HG03342 (cell line): ENCODE measurements at regions not wholly inside any gene's neighbourhood (a gene's known extent, or its start where the extent isn't known, plus 50 kb on each side); places are given as distances from the start of the nearest gene placed in this dataset.

ENCODE experiments used
- ATAC-seq: cut with Tn5 transposase; IDR thresholded peaks from one replicate; pipeline ENCODE4 v1.9.1; 2021; ENCODE audit warnings: mild to moderate bottlenecking, moderate library complexity; ENCODE audit not compliant: unreplicated experiment

DNA sequence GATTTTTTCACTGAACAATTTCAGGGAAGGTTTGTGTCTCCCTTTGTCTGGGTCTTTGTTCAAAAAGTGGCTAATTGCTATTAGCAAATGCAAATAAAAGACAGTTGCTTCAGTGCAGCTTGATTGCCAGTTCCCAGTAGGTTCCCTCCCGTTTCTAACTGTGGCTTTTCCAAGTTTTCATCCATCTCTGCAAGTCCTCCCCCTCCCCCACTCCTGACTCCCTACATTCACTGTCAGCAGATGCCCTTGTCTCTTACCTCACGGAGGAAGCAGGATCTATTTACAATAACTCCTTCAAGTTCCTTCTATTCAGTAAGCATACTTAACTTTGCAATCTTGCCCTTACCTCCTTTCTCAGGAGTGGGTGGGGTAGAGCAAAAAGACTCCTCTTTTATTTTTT lies 55.4 kb upstream of the SCEL start:
- no peak for ATAC-seq

- no peak for ATAC-seq
Measured at GRCh38 chr13:77479326-77479725, 56.2 kb upstream of the SCEL start.

DNA sequence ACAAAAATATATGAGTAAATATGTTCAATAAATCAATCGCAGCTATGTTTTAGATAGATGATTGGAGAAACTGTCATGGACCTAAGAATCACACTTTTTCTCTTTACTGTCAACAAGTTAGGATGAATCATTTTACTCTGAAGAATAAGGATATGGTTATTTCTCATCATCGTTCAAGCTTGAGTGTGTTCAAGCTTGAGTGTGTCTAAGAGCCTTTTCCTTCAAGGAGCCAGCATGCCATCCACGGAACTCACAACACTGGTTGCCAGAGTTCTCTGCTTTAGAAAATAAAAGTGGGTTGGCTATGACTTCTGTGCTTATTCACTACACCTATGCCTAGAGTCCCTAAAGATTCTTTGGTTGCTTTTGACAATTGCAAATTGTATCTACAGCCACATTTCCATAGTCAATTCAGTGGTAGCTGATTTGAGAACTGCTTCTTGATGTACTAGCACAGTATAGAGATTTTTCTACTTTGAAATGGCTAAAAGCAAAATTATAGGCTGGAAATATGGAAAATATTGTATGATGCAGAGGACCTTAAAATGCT lies 58.1 kb upstream of the SCEL start:
- ATAC-seq = no peak

GRCh38 chr13:77476456-77476855 lies 59.0 kb upstream of the SCEL start:
- no peak for ATAC-seq

DNA sequence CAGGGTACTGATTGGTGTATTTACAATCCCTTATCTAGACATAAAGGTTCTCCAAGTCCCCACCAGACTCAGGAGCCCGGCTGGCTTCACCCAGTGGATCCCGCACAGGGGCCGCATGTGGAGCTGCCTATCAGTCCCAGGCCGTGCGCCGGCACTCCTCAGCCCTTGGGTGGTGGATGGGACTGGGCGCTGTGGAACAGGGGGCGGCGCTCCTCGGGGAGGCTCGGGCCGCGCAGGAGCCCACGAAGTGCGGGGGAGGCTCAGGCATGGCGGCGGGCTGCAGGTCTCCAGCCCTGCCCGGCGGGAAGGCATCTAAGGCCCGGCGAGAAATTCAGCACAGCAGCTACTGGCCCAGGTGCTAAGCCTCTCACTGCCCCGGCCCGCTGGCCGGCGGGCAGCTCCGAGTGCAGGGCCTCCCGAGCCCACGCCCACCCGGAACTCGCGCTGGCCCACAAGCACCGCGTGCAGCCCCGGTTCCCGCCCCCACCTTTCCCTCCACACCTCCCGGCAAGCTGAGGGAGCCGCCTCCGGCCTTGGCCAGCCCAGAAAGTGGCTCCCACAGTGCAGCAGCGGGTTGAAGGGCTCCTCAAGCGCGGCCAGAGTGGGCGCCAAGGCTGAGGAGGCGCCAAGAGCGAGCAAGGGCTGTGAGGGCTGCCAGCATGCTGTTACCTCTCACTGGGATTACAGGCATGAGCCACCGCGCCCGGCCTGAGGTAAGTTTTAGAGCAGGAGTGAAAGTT lies 60.0 kb upstream of the SCEL start:
- no peak for ATAC-seq

DNA sequence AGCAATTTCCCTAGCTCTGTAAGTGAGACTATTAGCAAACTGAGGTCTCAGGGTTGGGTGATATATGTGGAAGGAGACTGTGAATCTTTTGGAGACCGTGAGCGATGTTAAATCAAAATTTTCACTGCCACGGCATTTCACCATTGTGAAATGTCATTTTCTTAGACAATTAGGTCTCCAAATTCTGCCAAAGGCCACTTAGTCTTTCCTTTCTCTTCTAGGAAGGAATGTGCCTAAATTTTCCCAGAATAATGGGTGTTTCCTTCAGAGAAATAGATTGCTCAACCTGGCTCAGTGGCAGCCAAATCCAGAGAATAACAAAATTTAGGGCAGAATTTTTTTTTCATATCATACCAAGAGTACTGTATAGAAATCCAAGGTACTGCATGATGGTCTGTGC lies 64.5 kb upstream of the SCEL start:
- ATAC-seq = no peak

GRCh38 chr13:77466753-77467422 lies 68.6 kb upstream of the SCEL start:
- ATAC-seq = no peak

DNA sequence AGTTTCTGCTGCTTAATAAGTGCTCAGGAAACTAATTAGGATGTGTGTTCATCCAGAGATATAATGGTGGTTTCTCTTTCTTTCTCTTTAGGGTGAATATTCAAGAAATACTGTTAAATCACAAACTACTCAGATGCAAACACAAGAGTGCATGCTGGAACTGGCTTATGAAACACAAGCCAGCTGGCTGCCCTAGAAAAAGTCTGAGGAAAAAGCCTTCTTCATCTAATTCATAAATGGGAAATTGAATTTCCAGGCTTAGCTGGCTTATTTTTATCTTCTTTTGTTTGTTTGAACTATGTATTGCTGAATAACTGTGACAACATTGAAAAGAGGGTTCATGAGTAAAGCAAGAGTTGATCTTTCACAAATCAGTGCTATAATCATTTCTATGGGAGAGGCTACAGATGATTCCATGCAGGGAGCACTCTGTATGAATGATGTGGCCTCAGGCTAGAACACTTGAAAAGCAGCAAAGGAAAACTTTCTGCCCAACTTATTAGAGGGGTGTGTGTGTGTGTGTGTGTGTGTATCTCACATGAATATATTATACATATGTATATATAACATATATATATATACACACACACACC lies 69.8 kb upstream of the SCEL start:
- ATAC-seq = no peak

GRCh38 chr13:77460195-77460594 lies 75.3 kb upstream of the SCEL start:
- ATAC-seq = no peak

- no peak for ATAC-seq
Measured at GRCh38 chr13:77459592-77459991, 75.9 kb upstream of the SCEL start.

DNA sequence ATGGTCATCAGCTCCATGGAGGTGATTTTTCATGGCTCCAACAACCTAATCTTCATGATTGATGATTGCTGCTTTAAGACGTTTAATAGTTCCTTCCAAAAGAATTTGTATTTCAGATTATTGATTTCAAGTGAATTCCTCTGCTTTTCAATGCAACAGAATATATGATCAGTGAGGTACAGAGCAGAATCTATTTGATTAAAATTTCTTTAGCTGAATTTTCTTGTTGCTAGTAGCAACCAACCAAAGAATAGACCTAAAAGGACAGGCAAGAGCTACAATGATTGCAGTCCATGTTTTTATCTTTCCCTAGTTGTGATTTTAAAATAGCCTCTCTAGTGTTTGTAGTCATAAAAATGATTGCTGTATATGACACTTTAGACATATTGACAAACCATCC lies 76.8 kb upstream of the SCEL start:
- ATAC-seq = no peak

DNA sequence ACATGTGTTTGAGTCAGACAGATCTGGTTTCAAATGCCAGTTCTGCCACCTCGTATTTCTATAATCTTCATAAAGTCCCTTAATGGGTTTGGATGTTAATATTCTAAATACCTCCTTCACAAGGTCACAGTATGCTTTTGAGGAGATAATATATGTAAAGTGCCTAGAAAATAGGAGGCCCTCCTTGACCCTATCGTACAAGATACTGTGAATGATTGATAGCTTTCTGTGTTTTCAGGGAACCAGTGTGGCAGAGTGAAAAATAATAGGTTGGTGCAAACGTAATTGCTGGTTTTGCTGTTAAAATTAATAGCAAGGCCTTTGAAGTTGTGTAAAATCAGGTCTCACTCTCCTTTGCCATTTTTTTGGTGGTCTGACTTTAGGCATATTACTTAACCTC lies 77.5 kb upstream of the SCEL start:
- no peak for ATAC-seq

DNA sequence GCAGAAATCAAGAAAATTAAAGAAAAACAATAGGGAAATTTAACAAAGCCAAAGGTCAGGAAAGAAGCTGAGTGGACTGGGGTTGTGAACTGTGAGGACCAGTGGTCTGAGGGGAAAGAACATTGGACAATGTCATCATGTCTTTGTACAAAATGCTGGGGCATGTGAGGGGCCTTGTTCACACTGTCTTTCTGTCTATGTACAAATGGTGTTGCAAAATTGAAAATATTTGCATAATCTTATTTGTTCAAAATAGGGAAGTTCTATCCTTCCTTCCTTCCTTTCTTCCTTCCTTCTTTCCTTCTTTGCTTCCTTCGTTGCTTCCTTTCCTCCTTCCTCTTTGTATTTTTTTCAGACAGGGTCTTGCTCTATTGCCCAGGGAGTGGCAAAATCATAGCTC lies 79.2 kb upstream of the SCEL start:
- ATAC-seq = no peak

GRCh38 chr13:77449265-77449664 lies 86.2 kb upstream of the SCEL start:
- no peak for ATAC-seq

GRCh38 chr13:77448689-77449088 lies 86.8 kb upstream of the SCEL start:
- no peak for ATAC-seq

GRCh38 chr13:77443511-77443910 lies 92.0 kb upstream of the SCEL start:
- ATAC-seq = no peak

- no peak for ATAC-seq
Measured at GRCh38 chr13:77437267-77437666, 98.2 kb upstream of the SCEL start.

GRCh38 chr13:77434289-77434688 lies 101.2 kb upstream of the SCEL start:
- no peak for ATAC-seq

DNA sequence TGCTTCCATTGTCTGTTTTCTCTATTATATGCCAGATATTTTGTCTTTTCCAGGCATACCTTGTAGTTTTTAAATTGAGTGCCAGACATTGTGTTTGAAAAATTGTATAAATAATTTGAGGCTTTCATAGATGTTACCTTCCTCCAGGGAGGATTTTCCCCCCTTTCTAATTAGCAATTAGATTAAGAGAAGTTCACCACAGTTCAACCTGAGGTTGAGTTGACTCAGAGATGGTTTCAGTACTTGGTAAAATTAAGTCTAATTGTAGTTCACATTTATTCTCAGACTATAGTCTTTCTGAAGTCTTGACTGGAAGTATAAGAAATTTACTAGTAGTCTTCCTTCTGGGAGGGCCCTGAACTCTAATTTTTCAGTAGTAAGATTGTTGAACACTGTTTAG lies 104.1 kb upstream of the SCEL start:
- ATAC-seq = no peak

DNA sequence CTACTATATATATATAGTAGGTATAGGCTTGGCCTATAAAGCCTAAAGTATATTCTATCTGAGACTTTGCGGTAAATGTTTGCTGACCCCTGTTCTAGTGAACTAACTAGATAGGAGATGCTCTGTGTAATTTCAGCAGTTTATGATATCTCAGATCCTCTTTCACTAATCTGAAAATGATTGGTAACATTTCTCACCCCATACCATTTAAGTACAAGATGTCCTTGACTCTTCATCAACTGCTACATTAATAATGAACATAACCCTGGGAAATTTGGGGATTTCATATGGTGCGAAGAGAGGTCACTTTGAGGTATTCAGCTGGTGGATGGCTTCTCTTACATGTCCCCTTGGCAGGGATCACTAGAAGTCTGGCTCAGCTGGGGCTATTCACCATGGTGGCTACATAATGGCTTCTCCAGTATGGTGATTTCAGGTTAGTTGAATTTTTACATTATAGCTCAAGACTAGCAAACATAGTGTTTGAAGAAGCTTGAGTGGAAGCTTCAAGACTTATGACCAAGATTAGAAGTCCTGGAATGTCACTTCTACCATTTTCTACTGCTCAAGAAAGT lies 103.6 kb upstream of the MYCBP2 start:
- ATAC-seq = peak; percentile 50

- ATAC-seq = peak; percentile 84
Measured at GRCh38 chr13:77429320-77430142, 102.6 kb upstream of the MYCBP2 start.
